Activated B cell treated with CpG ODN at 0.5 μM for 24 hours (primary cell): ENCODE measurements at regions not wholly inside any gene's neighbourhood (a gene's known extent, or its start where the extent isn't known, plus 50 kb on each side); places are given as distances from the start of the nearest gene placed in this dataset.

Source experiments
- ATAC-seq: fragments of 200-7000 bp; cut with Tn5 transposase; one replicate; pipeline ENCODE4 v1.10.0; 2021; ENCODE audit warnings: low read depth, mild to moderate bottlenecking, moderate library complexity
- CTCF ChIA-PET: fragments of 350-600 bp; sonication (Branson Sonifier 250); formaldehyde crosslinking; loops from one replicate; lab custom pipeline; 2021; ENCODE audit warnings: antibody characterized with exemption; lab: Charles Lee
- POLR2A ChIA-PET: fragments of 350-600 bp; sonication (Branson Sonifier 250); formaldehyde crosslinking; loops from one replicate; lab custom pipeline; 2021; ENCODE audit warnings: antibody characterized with exemption; lab: Charles Lee
- DNase-seq: peaks from one replicate; pipeline ENCODE4 v3.0.0; 2022
- H3K27ac Mint-ChIP-seq: one replicate; pipeline ENCODE4 v1.8.0; 2020; ENCODE audit warnings: mixed read lengths
- H3K27me3 Mint-ChIP-seq: one replicate; pipeline ENCODE4 v1.8.0; 2021; ENCODE audit warnings: mixed read lengths
- H3K36me3 Mint-ChIP-seq: one replicate; pipeline ENCODE4 v1.8.0; 2021; ENCODE audit warnings: low read depth, mixed read lengths
- H3K4me1 Mint-ChIP-seq: one replicate; pipeline ENCODE4 v1.8.0; 2021; ENCODE audit warnings: mixed read lengths
- H3K4me3 Mint-ChIP-seq: one replicate; pipeline ENCODE4 v1.8.0; 2020; ENCODE audit warnings: mild to moderate bottlenecking, mixed read lengths
- H3K9me3 Mint-ChIP-seq: one replicate; pipeline ENCODE4 v1.8.0; 2020; ENCODE audit warnings: mixed read lengths
- CTCF ChIP-seq: fragments of 200-600 bp; IDR thresholded peaks from one replicate; pipeline ENCODE4 v1.8.0; 2022; ENCODE audit warnings: antibody characterized with exemption, mild to moderate bottlenecking
- intact Hi-C: fragments of 100-400 bp; cut with micrococcal nuclease; formaldehyde crosslinking; loops from one replicate; pipeline ENCODE4 v1.15.1; 2024

- intact Hi-C loops = no loop called here
- no peak for DNase-seq
- H3K4me3 Mint-ChIP-seq = no peak overlapping the region
- no peak overlapping the region for H3K27ac Mint-ChIP-seq
- ChIA-PET CTCF (no interaction called here), POLR2A (no interaction called here)
- no peaks in the 10 kb centered on the region for H3K36me3 Mint-ChIP-seq
- no peaks in the 10 kb centered on the region for H3K27me3 Mint-ChIP-seq
- no peak for TF ChIP-seq CTCF
- ATAC-seq = no peak
- H3K9me3 Mint-ChIP-seq = no peaks in the 10 kb centered on the region
- no peaks in the 10 kb centered on the region for H3K4me1 Mint-ChIP-seq
These were observed 746.6 kb upstream of the TSPY4 start for GRCh38 chrY:8590641-8591040.

GRCh38 chrY:8591821-8592516, 745.3 kb upstream of the TSPY4 start:
- POLR2A ChIA-PET = no interaction called here

GRCh38 chrY:8594657-8595056, 742.6 kb upstream of the TSPY4 start:
- Mint-ChIP-seq H3K4me3 (no peak overlapping the region), H3K4me1 (peaks cover 3% of the 10 kb centered on the region), H3K9me3 (no peaks in the 10 kb centered on the region), H3K27me3 (no peaks in the 10 kb centered on the region), H3K36me3 (no peaks in the 10 kb centered on the region), H3K27ac (no peak overlapping the region)
- no peak for ATAC-seq
- CTCF ChIA-PET = no interaction called here
- POLR2A ChIA-PET = no interaction called here
- TF ChIP-seq CTCF = no peak
- intact Hi-C loops = no loop called here
- DNase-seq = no peak

More at GRCh38 chrY:8591821-8592516, 745.3 kb upstream of the TSPY4 start:
- peaks cover 2% of the 10 kb centered on the region for H3K4me1 Mint-ChIP-seq
- no peak overlapping the region for H3K4me3 Mint-ChIP-seq
- intact Hi-C loops = no loop called here
- H3K9me3 Mint-ChIP-seq = no peaks in the 10 kb centered on the region
- no peak overlapping the region for H3K27ac Mint-ChIP-seq
- no peak for DNase-seq
- no peaks in the 10 kb centered on the region for H3K27me3 Mint-ChIP-seq
- H3K36me3 Mint-ChIP-seq = no peaks in the 10 kb centered on the region
- no peak for ATAC-seq
- CTCF ChIA-PET = no interaction called here
- no peak for TF ChIP-seq CTCF

GRCh38 chrY:8599141-8599540, 738.1 kb upstream of the TSPY4 start:
- H3K4me1 Mint-ChIP-seq = peaks cover 3% of the 10 kb centered on the region
- H3K9me3 Mint-ChIP-seq = no peaks in the 10 kb centered on the region
- H3K36me3 Mint-ChIP-seq = no peaks in the 10 kb centered on the region
- DNase-seq = no peak
- ATAC-seq = no peak
- H3K4me3 Mint-ChIP-seq = no peak overlapping the region
- no peaks in the 10 kb centered on the region for H3K27me3 Mint-ChIP-seq
- TF ChIP-seq CTCF = no peak
- intact Hi-C loops = no loop called here
- no peak overlapping the region for H3K27ac Mint-ChIP-seq
- ChIA-PET POLR2A (no interaction called here), CTCF (no interaction called here)

GRCh38 chrY:8610620-8611019, 726.6 kb upstream of the TSPY4 start:
- H3K4me3 Mint-ChIP-seq = no peak overlapping the region
- intact Hi-C loops = no loop called here
- no peaks in the 10 kb centered on the region for H3K9me3 Mint-ChIP-seq
- no peak for TF ChIP-seq CTCF
- POLR2A ChIA-PET = no interaction called here
- ATAC-seq (no peak), DNase-seq (no peak)
- H3K27me3 Mint-ChIP-seq = no peaks in the 10 kb centered on the region
- no peak overlapping the region for H3K27ac Mint-ChIP-seq
- H3K36me3 Mint-ChIP-seq = no peaks in the 10 kb centered on the region
- CTCF ChIA-PET = no interaction called here
- H3K4me1 Mint-ChIP-seq = no peaks in the 10 kb centered on the region
